Astrocyte (in vitro differentiated cells and primary cell): ENCODE measurements at regions not wholly inside any gene's neighbourhood (a gene's known extent, or its start where the extent isn't known, plus 50 kb on each side); places are given as distances from the start of the nearest gene placed in this dataset.
A peak's percentile ranks its signal among the peaks of the same experiment; 100 is the strongest.

ENCODE experiments used
- DNase-seq: peaks from one replicate; pipeline ENCODE4 v3.0.0-alpha.2; 2010; ENCODE audit warnings: low read depth
- FAIRE-seq: peaks from 2 replicates; lab custom pipeline; 2011; peaks lifted over from hg19 to GRCh38; lab: Jason Lieb, UNC
- H2AFZ ChIP-seq: 2 replicates; pipeline ENCODE4 v1.6.0; 2012; ENCODE audit warnings: low read depth, low read length, inconsistent platforms
- H3K27ac ChIP-seq: 2 replicates; pipeline ENCODE4 v1.5.1; 2011; ENCODE audit warnings: low read depth, low read length, inconsistent platforms
- H3K27me3 ChIP-seq: 2 replicates; pipeline ENCODE4 v1.6.0; 2011; ENCODE audit warnings: low read length, inconsistent platforms; ENCODE audit not compliant: insufficient read depth
- H3K36me3 ChIP-seq: 2 replicates; pipeline ENCODE4 v1.5.1; 2011; ENCODE audit warnings: low read length, inconsistent platforms; ENCODE audit not compliant: insufficient read depth
- H3K4me1 ChIP-seq: 2 replicates; pipeline ENCODE4 v1.5.1; 2011; ENCODE audit warnings: low read length, inconsistent platforms; ENCODE audit not compliant: insufficient read depth
- H3K4me2 ChIP-seq: 2 replicates; pipeline ENCODE4 v1.6.0; 2012; ENCODE audit warnings: low read length, inconsistent platforms
- H3K4me3 ChIP-seq: 2 replicates; pipeline ENCODE4 v1.5.1; 2011; ENCODE audit warnings: low read depth, mild to moderate bottlenecking, low read length, inconsistent platforms; ENCODE audit not compliant: insufficient read depth
- H3K79me2 ChIP-seq: 2 replicates; pipeline ENCODE4 v1.6.0; 2012; ENCODE audit warnings: mild to moderate bottlenecking, low read length, inconsistent platforms; ENCODE audit not compliant: insufficient read depth
- H3K9ac ChIP-seq: 2 replicates; pipeline ENCODE4 v1.6.0; 2012; ENCODE audit warnings: mild to moderate bottlenecking, low read length, inconsistent platforms
- H3K9me3 ChIP-seq: 2 replicates; pipeline ENCODE4 v1.5.1; 2012; ENCODE audit warnings: low read depth, mild to moderate bottlenecking, low read length, inconsistent platforms; ENCODE audit not compliant: insufficient read depth
- H4K20me1 ChIP-seq: 2 replicates; pipeline ENCODE4 v1.6.0; 2012; ENCODE audit warnings: low read length, inconsistent platforms; ENCODE audit not compliant: insufficient read depth
- H3K27ac Mint-ChIP-seq: one replicate; pipeline ENCODE4 v1.8.0; 2021; ENCODE audit warnings: mild to moderate bottlenecking, mixed read lengths; ENCODE audit not compliant: unreplicated experiment
- H3K27me3 Mint-ChIP-seq: one replicate; pipeline ENCODE4 v1.8.0; 2021; ENCODE audit warnings: low read depth, mixed read lengths; ENCODE audit not compliant: unreplicated experiment
- H3K36me3 Mint-ChIP-seq: one replicate; pipeline ENCODE4 v1.8.0; 2021; ENCODE audit warnings: low read depth, mixed read lengths; ENCODE audit not compliant: unreplicated experiment
- H3K4me1 Mint-ChIP-seq: one replicate; pipeline ENCODE4 v1.8.0; 2021; ENCODE audit warnings: low read depth, mixed read lengths; ENCODE audit not compliant: unreplicated experiment
- H3K4me3 Mint-ChIP-seq: one replicate; pipeline ENCODE4 v1.8.0; 2021; ENCODE audit warnings: mild to moderate bottlenecking, moderate library complexity, mixed read lengths; ENCODE audit not compliant: unreplicated experiment
- H3K9me3 Mint-ChIP-seq: one replicate; pipeline ENCODE4 v1.8.0; 2021; ENCODE audit warnings: mild to moderate bottlenecking, mixed read lengths; ENCODE audit not compliant: unreplicated experiment
- EZH2 ChIP-seq: IDR thresholded peaks from 2 replicates; pipeline ENCODE4 v1.6.1; 2012; ENCODE audit warnings: mild to moderate bottlenecking, low read length, inconsistent platforms; ENCODE audit not compliant: insufficient read depth
- TF ChIP-seq, protein P1 (sequence below): IDR thresholded peaks from 2 replicates; pipeline ENCODE4 v1.5.1; 2011; ENCODE audit warnings: low read depth, mild to moderate bottlenecking, inconsistent platforms, low read length, moderate library complexity; ENCODE audit not compliant: insufficient read depth

GRCh38 chr5:54659700-54660131 lies 142.2 kb downstream of the SNX18 start:
- no peaks in the 10 kb centered on the region for H3K9me3 Mint-ChIP-seq
- H3K4me3 Mint-ChIP-seq, result no peak overlapping the region
- no peak for FAIRE-seq

GRCh38 chr5:54658010-54658409 lies 140.5 kb downstream of the SNX18 start:
- H3K4me2 ChIP-seq, result peak overlapping the region; percentile 37
- no peak for FAIRE-seq

More at GRCh38 chr5:54659700-54660131, 142.2 kb downstream of the SNX18 start:
- Histone ChIP-seq H3K4me3 (no peak overlapping the region), H2AFZ (no peak overlapping the region), H4K20me1 (no peaks in the 10 kb centered on the region), H3K27ac (no peak overlapping the region), H3K27me3 (no peaks in the 10 kb centered on the region), H3K36me3 (no peaks in the 10 kb centered on the region), H3K4me2 (no peak overlapping the region), H3K4me1 (peaks cover 21% of the 10 kb centered on the region), H3K9ac (no peak overlapping the region), H3K9me3 (no peaks in the 10 kb centered on the region), H3K79me2 (no peaks in the 10 kb centered on the region)
- no peaks in the 10 kb centered on the region for H3K36me3 Mint-ChIP-seq
- DNase-seq, result peak; percentile 39
- no peak overlapping the region for H3K27ac Mint-ChIP-seq
- H3K27me3 Mint-ChIP-seq, result peaks cover 2% of the 10 kb centered on the region
- TF ChIP-seq EZH2, result no peak
- TF ChIP-seq, protein P1, sequence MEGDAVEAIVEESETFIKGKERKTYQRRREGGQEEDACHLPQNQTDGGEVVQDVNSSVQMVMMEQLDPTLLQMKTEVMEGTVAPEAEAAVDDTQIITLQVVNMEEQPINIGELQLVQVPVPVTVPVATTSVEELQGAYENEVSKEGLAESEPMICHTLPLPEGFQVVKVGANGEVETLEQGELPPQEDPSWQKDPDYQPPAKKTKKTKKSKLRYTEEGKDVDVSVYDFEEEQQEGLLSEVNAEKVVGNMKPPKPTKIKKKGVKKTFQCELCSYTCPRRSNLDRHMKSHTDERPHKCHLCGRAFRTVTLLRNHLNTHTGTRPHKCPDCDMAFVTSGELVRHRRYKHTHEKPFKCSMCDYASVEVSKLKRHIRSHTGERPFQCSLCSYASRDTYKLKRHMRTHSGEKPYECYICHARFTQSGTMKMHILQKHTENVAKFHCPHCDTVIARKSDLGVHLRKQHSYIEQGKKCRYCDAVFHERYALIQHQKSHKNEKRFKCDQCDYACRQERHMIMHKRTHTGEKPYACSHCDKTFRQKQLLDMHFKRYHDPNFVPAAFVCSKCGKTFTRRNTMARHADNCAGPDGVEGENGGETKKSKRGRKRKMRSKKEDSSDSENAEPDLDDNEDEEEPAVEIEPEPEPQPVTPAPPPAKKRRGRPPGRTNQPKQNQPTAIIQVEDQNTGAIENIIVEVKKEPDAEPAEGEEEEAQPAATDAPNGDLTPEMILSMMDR, result no peak
- H3K4me1 Mint-ChIP-seq, result peaks cover 15% of the 10 kb centered on the region

DNA sequence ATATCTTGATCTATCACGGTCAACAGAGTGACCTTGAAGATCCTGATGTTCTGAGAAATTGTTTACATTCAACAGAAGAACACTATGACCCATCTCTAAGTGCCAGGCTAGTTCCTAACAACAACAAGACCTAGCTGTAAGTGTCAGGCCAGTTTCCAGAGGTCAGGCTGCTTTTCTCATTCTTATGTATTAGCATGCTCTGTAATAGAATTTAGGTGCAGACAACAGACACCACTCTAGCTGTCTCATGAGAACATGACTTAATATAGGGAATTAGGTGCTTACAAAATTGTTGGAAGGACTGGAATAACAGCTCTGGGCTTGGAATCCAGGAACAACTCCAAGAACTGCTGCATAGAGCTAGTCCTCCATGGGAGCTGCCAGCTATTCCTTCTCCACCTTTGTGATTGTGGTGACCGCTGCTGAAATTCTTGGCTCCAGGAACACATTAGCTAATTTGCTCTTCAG lies 138.7 kb downstream of the SNX18 start:
- peaks cover 15% of the 10 kb centered on the region for H3K4me1 ChIP-seq
- no peak overlapping the region for H3K4me2 ChIP-seq
- no peaks in the 10 kb centered on the region for H3K27me3 ChIP-seq
- no peak for TF ChIP-seq EZH2
- TF ChIP-seq, protein P1, result no peak
- no peak overlapping the region for H3K4me3 ChIP-seq
- H3K36me3 ChIP-seq, result no peaks in the 10 kb centered on the region
- H2AFZ ChIP-seq, result no peak overlapping the region
- no peaks in the 10 kb centered on the region for H4K20me1 ChIP-seq
- H3K27me3 Mint-ChIP-seq, result peaks cover 5% of the 10 kb centered on the region
- no peaks in the 10 kb centered on the region for H3K79me2 ChIP-seq
- DNase-seq (peak; percentile 64), FAIRE-seq (no peak)
- H3K4me3 Mint-ChIP-seq, result no peak overlapping the region
- H3K27ac ChIP-seq, result no peak overlapping the region
- H3K4me1 Mint-ChIP-seq, result peaks cover 8% of the 10 kb centered on the region
- no peaks in the 10 kb centered on the region for H3K9me3 Mint-ChIP-seq
- no peak overlapping the region for H3K9ac ChIP-seq
- H3K9me3 ChIP-seq, result no peaks in the 10 kb centered on the region
- H3K27ac Mint-ChIP-seq, result no peak overlapping the region
- H3K36me3 Mint-ChIP-seq, result no peaks in the 10 kb centered on the region

More at GRCh38 chr5:54658010-54658409, 140.5 kb downstream of the SNX18 start:
- Mint-ChIP-seq H3K9me3 (no peaks in the 10 kb centered on the region), H3K4me1 (peaks cover 8% of the 10 kb centered on the region), H3K27me3 (peaks cover 5% of the 10 kb centered on the region), H3K4me3 (no peak overlapping the region), H3K36me3 (no peaks in the 10 kb centered on the region), H3K27ac (peak overlapping the region; percentile 7)
- H3K4me1 ChIP-seq, result peaks cover 15% of the 10 kb centered on the region
- no peaks in the 10 kb centered on the region for H3K9me3 ChIP-seq
- no peaks in the 10 kb centered on the region for H3K79me2 ChIP-seq
- no peak overlapping the region for H3K9ac ChIP-seq
- H3K27ac ChIP-seq, result no peak overlapping the region
- H3K36me3 ChIP-seq, result no peaks in the 10 kb centered on the region
- H2AFZ ChIP-seq, result no peak overlapping the region
- TF ChIP-seq, protein P1, result no peak
- no peak for TF ChIP-seq EZH2
- H4K20me1 ChIP-seq, result no peaks in the 10 kb centered on the region
- H3K27me3 ChIP-seq, result no peaks in the 10 kb centered on the region
- no peak for DNase-seq
- no peak overlapping the region for H3K4me3 ChIP-seq
